GM19328 (cell line): ENCODE measurements at regions not wholly inside any gene's neighbourhood (a gene's known extent, or its start where the extent isn't known, plus 50 kb on each side); places are given as distances from the start of the nearest gene placed in this dataset.

Source experiments
- ATAC-seq: cut with Tn5 transposase; IDR thresholded peaks from one replicate; pipeline ENCODE4 v1.9.1; 2021; ENCODE audit warnings: mild to moderate bottlenecking, moderate library complexity; ENCODE audit not compliant: unreplicated experiment

DNA sequence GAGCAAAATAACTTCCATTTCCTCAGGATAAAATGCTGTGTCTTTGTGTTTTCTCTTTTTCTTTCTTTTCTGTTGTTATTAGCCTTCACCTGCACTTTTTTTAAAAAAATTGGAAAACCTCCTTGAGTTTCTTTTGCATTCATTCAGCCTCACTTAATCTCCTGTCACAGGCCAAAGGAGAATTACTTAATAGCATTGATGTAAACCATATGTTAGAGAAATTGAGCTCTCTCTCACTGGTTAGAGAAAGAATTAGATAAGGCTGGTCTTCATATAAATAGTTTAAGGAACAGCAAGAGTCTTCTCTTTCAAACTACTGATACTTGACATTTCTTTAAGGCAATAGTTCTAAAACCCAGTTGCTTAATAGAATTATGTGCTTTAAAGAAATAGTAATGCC, 564.2 kb downstream of the TFAP2B start:
- no peak for ATAC-seq

GRCh38 chr6:51384736-51385135, 566.1 kb downstream of the TFAP2B start:
- ATAC-seq = no peak

DNA sequence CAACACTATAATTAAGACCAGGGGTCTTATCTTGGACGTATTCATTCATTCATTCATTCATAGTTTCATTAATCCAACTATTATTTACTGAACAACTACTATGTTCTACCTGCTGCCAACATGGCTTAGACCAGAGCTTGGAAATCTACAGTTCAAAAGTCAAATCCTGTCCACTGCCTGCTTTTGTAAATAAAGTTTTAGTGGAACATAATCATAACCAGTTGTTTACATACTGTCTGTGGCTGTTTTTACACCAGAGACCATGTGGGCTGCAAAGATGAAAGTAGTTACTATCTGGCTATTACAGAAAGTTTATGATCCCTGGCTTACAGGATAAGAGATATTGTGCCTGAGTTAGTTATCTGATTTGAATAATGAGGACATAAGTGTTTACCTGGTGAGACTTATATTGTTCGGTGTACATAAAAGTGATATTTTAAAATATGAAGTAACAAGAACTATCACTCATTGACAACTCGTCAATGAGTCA, 567.7 kb downstream of the TFAP2B start:
- no peak for ATAC-seq

- ATAC-seq = no peak
Observed at GRCh38 chr6:51387907-51388306, 569.2 kb downstream of the TFAP2B start.

DNA sequence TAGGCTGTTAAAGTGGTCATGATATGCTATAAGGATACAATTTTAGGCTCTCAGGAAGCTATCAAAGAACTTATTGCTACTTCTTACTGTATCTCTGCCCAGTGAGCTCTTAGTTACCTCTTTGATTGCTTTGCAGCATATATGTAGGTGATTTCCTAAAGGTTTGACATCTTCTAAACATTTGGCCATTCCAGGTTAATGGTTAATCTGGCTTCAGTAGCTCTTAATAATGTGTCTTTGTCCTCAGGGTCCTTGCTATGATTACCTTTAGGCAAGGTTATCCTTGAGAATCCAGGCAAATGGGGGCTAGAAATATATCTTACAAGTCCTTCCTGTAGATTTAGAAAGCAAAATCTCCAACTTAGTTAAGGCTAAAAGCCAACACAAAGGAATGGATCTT, 575.4 kb downstream of the TFAP2B start:
- no peak for ATAC-seq

GRCh38 chr6:51396583-51396982, 577.9 kb downstream of the TFAP2B start:
- no peak for ATAC-seq

DNA sequence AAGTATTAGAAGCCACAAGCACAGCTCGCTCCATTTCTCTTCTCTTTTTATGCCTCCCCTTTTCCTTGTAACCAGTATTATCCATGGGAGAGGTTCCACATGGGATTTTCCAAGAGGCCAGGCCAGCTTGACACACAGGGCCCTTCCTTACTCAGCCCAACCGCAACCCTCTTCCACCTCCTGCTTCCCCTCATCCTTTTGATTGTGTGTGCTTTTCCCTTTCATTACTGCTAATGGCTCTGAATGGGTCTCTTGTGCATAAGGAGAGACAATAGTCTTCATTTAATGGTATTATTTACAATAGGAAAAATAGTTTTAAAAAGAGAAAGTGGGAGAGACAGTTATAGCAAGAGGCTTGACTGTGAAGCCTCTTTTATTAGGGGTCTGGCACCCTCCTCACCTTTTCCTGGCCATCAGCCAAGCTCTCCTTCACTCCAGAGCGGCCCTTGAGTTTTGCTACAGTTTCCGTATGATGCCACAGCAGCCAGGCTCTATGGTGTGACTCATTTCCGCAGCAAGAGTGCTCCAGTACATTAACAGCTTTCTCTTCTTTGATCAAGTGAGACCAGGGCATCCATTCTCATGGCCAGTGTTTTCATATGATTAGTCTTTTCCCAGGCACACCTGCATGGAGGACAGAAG, 579.5 kb downstream of the TFAP2B start:
- ATAC-seq = no peak

GRCh38 chr6:51398793-51399192, 580.1 kb downstream of the TFAP2B start:
- no peak for ATAC-seq

DNA sequence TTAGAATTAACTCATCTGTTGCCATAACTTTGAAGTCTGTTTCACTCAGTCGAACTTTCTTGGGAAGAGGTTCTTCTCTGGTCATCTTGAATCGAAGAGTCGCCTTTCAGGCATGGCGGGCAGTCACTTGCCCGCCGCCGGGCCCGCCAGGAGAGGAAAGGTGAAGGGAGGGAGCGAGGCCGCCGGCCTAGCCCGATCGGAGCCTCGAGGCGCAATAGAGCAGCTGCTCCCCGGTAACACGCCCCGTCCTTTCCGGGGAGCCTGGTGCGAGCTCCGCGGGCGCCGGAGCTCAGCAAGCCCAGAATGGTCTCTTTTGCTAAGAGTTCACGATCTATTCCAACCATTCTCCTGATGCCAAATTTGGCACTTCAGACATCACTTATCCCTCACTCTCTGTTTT, 591.8 kb downstream of the TFAP2B start:
- ATAC-seq = no peak

GRCh38 chr6:51411496-51412125, 592.9 kb downstream of the TFAP2B start:
- ATAC-seq = no peak

- no peak for ATAC-seq
Observed at GRCh38 chr6:51414361-51414760, 595.7 kb downstream of the TFAP2B start.

GRCh38 chr6:51415501-51415900, 596.8 kb downstream of the TFAP2B start:
- no peak for ATAC-seq

GRCh38 chr6:51429017-51429712, 610.5 kb downstream of the TFAP2B start:
- no peak for ATAC-seq

DNA sequence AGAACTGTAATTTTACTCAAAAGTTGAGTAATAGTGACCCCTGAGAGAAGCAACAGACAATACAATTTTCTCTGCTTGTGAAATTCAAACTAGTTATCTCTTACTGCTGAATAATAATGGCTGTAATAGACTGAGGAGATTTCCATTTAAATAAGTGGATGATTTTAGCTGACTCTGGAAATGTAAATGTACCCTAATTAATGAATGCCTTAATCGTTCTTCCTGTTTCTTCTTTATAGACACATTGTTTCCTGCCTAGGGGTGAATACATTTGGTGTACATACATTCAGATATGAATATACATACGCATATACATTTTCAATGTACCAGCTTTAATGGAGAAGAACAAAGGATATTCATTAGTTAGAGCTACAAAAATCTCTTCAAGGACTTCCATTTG, 611.9 kb downstream of the TFAP2B start:
- no peak for ATAC-seq

DNA sequence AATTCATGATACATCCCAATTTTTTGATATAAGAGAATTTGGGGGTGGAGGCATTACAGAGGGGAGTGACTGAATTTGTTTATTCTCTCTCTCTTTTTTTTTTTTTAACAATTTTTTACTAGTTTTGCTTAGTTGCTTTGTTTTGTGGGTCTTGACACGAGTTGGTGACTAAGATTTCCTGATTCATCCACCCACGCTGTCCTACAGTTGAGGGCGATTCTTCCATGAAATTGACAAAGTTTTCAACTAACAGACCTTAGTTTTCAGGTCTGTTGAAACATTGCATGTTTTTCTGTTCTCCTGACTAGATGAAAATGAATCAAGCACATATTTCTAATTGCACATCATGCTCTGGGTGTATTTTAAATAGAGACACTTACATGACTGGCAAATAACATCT, 613.8 kb downstream of the TFAP2B start:
- ATAC-seq = no peak

- no peak for ATAC-seq
Observed at GRCh38 chr6:51450248-51450957, 631.7 kb downstream of the TFAP2B start.

- ATAC-seq = no peak
Observed at GRCh38 chr6:51450958-51451357, 632.3 kb downstream of the TFAP2B start.

DNA sequence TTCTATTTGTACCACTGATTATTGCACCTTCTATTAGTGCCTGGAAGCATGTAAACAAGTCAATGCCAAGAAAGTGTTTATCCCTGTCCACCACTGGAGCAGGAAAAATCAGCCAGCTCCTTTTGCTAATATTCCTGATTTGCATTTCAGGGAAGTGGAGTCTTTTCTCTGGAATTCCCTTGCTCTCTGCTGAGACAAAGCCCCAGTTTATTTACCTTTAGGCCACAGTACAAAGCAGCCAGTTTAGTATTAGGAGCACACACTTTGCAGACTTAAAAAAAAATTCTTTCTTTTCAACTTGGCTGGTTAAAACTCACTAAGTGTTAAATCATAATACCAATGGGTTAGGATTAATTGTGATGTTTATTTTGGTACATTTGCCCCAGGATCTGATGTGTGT, 631.1 kb downstream of the PKHD1 start:
- no peak for ATAC-seq

DNA sequence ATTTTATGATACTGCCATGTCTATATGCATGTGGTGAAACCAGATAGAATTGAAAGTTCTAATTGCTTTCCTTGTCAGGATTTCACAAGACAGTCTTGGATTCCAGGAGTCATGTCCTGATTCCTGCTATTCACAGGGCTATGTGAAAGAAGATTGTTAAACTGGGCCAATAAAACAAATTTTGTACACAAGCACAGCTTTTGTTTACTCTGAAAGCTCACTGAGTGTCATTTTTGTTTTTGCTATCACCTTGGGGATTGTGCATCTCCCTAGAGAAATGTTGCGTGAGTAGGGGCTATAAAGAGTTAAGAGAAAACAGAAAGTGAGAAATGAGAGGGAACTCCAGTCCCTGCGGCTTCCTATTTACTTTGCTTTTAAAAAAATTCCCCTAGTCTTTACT, 627.5 kb downstream of the PKHD1 start:
- peak; percentile 90 for ATAC-seq

GRCh38 chr6:51462896-51463295, 624.5 kb downstream of the PKHD1 start:
- ATAC-seq = no peak

DNA sequence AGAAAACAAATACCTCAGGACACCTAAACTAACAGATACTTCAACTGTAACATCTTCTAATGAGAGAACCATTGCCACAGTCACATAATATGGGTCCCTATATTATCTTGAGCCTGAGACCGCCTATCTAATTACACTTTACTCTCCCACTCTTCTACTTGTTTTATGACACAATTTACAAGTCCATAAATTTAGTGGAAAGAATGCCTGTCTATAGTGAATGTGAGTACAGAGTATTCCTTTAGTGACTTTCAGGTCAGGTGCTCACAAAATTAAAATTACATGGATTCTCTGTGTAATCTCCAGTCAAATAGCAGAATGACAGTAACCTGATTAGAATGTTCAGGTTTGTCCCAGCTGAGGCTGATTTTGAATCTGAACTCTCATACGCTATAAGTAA, 624.1 kb downstream of the PKHD1 start:
- ATAC-seq = no peak

DNA sequence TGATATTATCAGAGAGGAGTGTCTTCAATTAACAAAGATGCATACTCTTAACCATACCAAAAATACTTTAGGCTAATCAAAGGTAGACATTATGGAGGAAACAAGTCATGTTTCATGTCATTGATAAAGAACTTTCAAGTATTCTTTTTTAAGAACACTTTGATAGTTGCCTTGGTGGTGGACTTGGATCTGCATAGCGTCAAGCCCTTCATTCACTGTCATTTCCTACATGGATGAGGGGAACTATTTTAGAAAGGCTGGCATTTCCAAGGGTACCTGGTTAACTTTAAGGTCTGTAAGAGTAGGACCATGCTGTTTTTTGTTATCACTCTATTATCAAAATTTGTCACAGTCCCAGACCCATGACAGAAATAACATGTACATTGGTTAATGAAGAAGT, 622.5 kb downstream of the PKHD1 start:
- ATAC-seq = no peak
